ENCODE measurements at regions not wholly inside any gene's neighbourhood (a gene's known extent, or its start where the extent isn't known, plus 50 kb on each side); places are given as distances from the start of the nearest gene placed in this dataset.
"Not testable (repeated sequence)": the region's sequence is repeated elsewhere in the genome, so short reads cannot be mapped to it uniquely, and the experiment has no call there.

GRCh38 chr2:224221455-224221913 lies 180.4 kb downstream of the FAM124B start:
- Mint-ChIP-seq H3K36me3 (no peaks in the 10 kb centered on the region), H3K4me1 (ENCODE audit: low read depth) (no peaks in the 10 kb centered on the region), H3K9me3 (no peaks in the 10 kb centered on the region), H3K4me3 (no peak overlapping the region), H3K27me3 (peaks cover 20% of the 10 kb centered on the region), H3K27ac (no peak overlapping the region)
- DNase-seq: no peak
- ChIA-PET CTCF (no interaction called here), POLR2A (no interaction called here)
- intact Hi-C loops (cut with micrococcal nuclease): no loop called here

GRCh38 chr2:224220586-224221255 lies 181.2 kb downstream of the FAM124B start:
- Mint-ChIP-seq H3K4me1 (ENCODE audit: low read depth) (no peaks in the 10 kb centered on the region), H3K27ac (no peak overlapping the region), H3K4me3 (no peak overlapping the region), H3K9me3 (no peaks in the 10 kb centered on the region), H3K27me3 (peaks cover 14% of the 10 kb centered on the region), H3K36me3 (no peaks in the 10 kb centered on the region)
- POLR2A ChIA-PET: no interaction called here
- no peak for DNase-seq
- CTCF ChIA-PET: no interaction called here
- intact Hi-C loops (cut with micrococcal nuclease): no loop called here

GRCh38 chr2:224219781-224220180 lies 180.7 kb upstream of the SERPINE2 start:
- no peak for DNase-seq
- Mint-ChIP-seq H3K4me1 (ENCODE audit: low read depth) (no peaks in the 10 kb centered on the region), H3K27me3 (peaks cover 14% of the 10 kb centered on the region), H3K9me3 (no peaks in the 10 kb centered on the region), H3K27ac (no peak overlapping the region), H3K36me3 (no peaks in the 10 kb centered on the region), H3K4me3 (no peak overlapping the region)
- intact Hi-C loops (cut with micrococcal nuclease): no loop called here
- ChIA-PET POLR2A (no interaction called here), CTCF (no interaction called here)

DNA sequence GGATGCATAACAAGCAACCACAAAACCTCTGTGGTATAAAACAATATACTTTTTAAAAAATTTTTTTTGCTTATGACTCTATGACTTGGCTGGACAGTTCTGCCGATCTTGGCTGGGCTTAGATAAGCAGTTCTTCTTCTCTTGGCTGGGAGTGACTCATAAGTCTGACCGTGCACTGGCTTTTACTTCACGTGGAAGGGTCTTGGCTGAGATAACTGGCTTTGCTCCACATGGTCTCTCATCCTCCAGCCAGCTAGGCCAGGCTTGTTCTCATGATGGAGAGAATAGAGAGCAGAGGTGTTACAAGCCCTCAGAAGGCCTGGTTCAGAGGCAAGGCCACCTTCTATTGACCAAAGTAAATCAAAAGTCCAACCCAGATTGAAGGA lies 178.9 kb upstream of the SERPINE2 start:
- Mint-ChIP-seq H3K4me3 (no peak overlapping the region), H3K27ac (no peak overlapping the region), H3K9me3 (no peaks in the 10 kb centered on the region), H3K4me1 (ENCODE audit: low read depth) (no peaks in the 10 kb centered on the region), H3K36me3 (no peaks in the 10 kb centered on the region), H3K27me3 (peaks cover 16% of the 10 kb centered on the region)
- intact Hi-C loops (cut with micrococcal nuclease): no loop called here
- ChIA-PET CTCF (interaction anchor here (1.5 kb wide), 1 partner anchor 223 kb away, joined by 3 read pairs; no protein-coding TSS in a partner anchor), POLR2A (no interaction called here)
- DNase-seq: no peak

DNA sequence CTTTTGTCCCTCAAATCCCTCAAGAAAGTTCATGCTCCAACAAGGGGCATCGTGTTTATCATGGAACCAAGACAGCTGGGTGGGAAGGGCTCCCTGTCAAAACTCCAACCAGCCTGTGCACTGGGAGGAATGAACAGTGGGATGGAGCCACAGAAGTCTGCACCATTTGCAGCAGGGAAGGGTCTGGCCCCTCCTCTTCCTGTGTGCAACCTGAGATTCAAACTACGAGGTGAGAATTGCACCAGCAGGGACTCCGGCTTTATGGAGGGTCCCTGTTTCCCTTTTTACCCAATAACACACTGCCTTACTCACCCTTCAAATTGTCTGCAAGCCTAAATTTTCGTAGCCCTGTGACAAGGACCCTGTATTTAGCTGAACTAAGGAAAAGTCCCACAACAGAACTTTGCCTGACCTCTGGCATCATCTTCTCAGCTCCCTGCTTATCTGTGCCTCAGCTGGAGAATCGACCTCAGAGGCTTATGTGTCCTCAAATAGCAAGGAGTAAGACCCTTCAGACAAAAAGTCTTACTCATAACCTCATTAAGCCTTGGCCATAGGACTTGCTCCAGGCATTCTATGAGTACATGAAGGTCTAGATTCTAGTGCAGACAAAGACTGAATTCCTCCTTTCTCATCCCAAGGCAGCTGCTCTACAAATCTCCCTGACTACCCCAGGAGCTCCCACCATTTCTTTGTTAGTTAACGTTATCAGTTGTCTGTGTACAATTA lies 178.3 kb upstream of the SERPINE2 start:
- CTCF ChIA-PET: interaction anchor here (1.6 kb wide), 1 partner anchor 67 kb away, joined by 4 read pairs; no protein-coding TSS in a partner anchor
- H3K4me3 Mint-ChIP-seq: no peak overlapping the region
- intact Hi-C loops (cut with micrococcal nuclease): no loop called here
- DNase-seq: no peak
- H3K36me3 Mint-ChIP-seq: no peaks in the 10 kb centered on the region
- peaks cover 16% of the 10 kb centered on the region for H3K27me3 Mint-ChIP-seq
- H3K9me3 Mint-ChIP-seq: no peaks in the 10 kb centered on the region
- H3K27ac Mint-ChIP-seq: no peak overlapping the region
- POLR2A ChIA-PET: no interaction called here
- no peaks in the 10 kb centered on the region for H3K4me1 Mint-ChIP-seq (ENCODE audit: low read depth)

- CTCF ChIA-PET; intact Hi-C loops (cut with micrococcal nuclease); H3K27me3 Mint-ChIP-seq; DNase-seq; POLR2A ChIA-PET; H3K36me3 Mint-ChIP-seq; H3K4me1 Mint-ChIP-seq (ENCODE audit: low read depth); H3K9me3 Mint-ChIP-seq; H3K27ac Mint-ChIP-seq; H3K4me3 Mint-ChIP-seq: not testable (repeated sequence)
These were observed 176.5 kb upstream of the SERPINE2 start for GRCh38 chr2:224215611-224216010.

DNA sequence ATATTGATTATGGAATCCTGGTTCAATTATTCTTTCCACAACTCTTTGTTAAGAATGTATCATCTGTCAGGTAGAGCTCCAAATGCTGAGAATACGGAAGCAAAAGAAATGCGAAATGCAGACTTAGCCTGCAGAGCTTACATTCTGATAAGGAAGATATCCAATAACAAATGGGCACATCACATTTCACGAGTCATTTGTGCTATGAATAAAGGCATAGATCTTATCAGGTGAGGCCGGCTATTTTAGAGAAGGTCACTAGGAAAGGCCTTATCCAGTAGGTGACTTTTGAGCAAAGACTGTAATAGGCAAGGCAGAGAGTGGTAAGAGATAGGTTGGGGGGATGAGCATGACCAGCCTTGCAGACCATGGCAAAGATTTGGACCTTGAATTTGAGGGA lies 174.3 kb upstream of the SERPINE2 start:
- ChIA-PET POLR2A (no interaction called here), CTCF (interaction anchor here (0.6 to 1.8 kb wide), 2 partner anchors 72 to 220 kb away, joined by 3 to 4 read pairs; no protein-coding TSS in a partner anchor)
- no peak for DNase-seq
- no peaks in the 10 kb centered on the region for H3K36me3 Mint-ChIP-seq
- H3K27ac Mint-ChIP-seq: no peak overlapping the region
- H3K4me1 Mint-ChIP-seq (ENCODE audit: low read depth): no peaks in the 10 kb centered on the region
- peaks cover 1% of the 10 kb centered on the region for H3K27me3 Mint-ChIP-seq
- H3K9me3 Mint-ChIP-seq: no peaks in the 10 kb centered on the region
- H3K4me3 Mint-ChIP-seq: no peak overlapping the region
- intact Hi-C loops (cut with micrococcal nuclease): no loop called here

DNA sequence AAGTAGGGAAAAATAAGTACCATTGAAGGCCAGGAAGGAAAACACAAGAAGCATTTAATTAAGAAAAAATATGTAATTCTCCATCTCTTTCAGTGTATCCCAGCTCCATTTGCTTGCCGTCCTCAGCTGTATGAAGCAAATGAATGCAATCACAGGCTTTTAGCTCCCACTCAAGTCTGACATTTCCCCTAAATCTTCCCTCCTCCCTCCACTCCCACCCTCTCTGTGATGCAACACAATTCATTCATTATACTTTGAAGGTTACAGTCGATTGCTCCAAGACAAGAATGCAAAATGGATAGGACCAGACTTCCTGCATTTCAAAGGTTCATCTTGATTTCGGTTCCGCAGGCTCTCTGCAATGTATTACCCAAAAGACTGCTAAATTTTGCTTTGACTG lies 172.7 kb upstream of the SERPINE2 start:
- ChIA-PET CTCF (interaction anchor here (1.8 kb wide), 1 partner anchor 218 kb away, joined by 4 read pairs; no protein-coding TSS in a partner anchor), POLR2A (no interaction called here)
- Mint-ChIP-seq H3K36me3 (no peaks in the 10 kb centered on the region), H3K4me3 (no peak overlapping the region), H3K27me3 (peaks cover 5% of the 10 kb centered on the region), H3K27ac (no peak overlapping the region), H3K4me1 (ENCODE audit: low read depth) (no peaks in the 10 kb centered on the region), H3K9me3 (no peaks in the 10 kb centered on the region)
- DNase-seq: no peak
- intact Hi-C loops (cut with micrococcal nuclease): no loop called here

- H3K4me3 Mint-ChIP-seq: no peak overlapping the region
- no peaks in the 10 kb centered on the region for H3K4me1 Mint-ChIP-seq (ENCODE audit: low read depth)
- POLR2A ChIA-PET: no interaction called here
- H3K36me3 Mint-ChIP-seq: no peaks in the 10 kb centered on the region
- H3K27ac Mint-ChIP-seq: no peak overlapping the region
- peaks cover 10% of the 10 kb centered on the region for H3K27me3 Mint-ChIP-seq
- intact Hi-C loops (cut with micrococcal nuclease): no loop called here
- no peaks in the 10 kb centered on the region for H3K9me3 Mint-ChIP-seq
- CTCF ChIA-PET: no interaction called here
- DNase-seq: no peak
These were observed 172.0 kb upstream of the SERPINE2 start for GRCh38 chr2:224211181-224211480.

DNA sequence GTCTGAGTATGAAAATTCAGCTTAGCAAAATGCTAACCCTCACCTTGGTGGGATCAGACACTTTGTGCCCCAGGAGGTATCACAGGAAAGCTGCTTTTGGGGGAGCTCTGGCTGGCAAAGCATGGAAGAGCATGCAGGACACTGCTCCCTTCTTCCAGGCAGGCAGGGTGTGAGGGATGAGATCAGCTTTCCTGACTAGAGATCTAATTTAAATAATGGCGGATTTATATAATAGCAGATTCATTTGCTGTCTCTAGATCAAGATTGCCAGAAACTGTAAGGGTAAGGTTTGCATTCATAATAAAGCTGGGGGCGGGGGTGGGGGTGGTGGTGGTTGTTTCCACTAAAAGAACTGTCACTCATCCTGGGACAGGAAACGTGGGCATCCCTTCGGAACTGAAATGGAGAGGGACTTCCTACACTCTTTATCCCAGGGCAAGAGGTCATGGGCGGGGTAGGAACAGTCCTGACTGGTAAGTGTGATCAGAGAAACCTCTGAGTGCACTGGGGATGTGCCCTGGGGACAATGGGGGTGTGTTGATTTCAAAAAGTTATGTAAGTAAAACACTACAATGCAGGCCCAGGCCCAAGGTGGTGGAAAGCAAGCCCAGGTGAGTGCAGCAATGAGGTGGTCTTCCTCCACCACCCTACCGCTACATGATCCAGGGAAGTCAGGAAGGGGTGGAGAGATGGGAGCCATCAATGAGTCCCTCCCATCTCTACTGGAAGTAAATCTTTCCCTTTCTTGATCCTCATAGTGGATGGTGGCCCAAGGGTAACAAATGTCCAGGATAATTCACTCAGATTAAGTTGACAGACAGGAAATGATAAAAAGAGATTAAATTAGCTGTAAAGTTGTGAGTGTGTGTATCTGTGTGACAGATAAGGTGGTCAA lies 171.4 kb upstream of the SERPINE2 start:
- Mint-ChIP-seq H3K27ac (no peak overlapping the region), H3K36me3 (no peaks in the 10 kb centered on the region), H3K27me3 (peaks cover 14% of the 10 kb centered on the region), H3K9me3 (no peaks in the 10 kb centered on the region), H3K4me3 (no peak overlapping the region), H3K4me1 (ENCODE audit: low read depth) (no peaks in the 10 kb centered on the region)
- ChIA-PET POLR2A (no interaction called here), CTCF (no interaction called here)
- DNase-seq: no peak
- intact Hi-C loops (cut with micrococcal nuclease): no loop called here

DNA sequence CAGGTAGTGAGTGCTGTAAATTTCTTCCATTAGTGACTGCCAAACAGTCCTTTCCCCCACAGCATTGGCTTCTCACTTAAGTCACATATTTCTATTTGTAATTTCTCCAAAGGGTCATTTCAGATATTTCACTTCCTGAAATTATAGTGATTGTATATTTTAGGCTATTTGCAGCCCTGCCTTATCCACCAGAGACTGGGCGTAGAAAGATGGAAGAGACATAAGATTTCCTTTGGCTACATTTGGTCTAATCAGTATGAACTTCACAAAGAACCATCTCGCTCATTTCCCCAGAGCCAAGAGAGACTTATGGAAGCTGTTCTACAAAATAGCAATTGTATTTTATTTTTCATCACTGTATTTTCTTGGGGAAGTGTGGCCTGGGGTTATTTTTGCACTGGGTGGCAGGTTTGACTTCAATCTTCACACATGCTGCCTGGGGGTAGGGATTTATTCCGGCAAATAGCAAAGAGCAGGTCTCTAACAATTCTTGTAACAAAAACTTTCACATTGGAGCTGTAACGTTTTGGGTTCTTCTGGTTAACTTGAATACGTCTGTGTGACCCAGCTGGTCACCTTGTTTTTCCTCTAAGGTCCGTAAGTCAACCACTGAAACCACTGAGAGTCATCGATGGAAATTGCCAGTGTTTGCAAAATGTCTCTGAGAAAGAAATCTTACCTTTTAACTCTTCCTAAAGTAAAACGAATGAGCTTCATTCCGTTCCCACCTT lies 170.6 kb upstream of the SERPINE2 start:
- DNase-seq: no peak
- POLR2A ChIA-PET: no interaction called here
- no peaks in the 10 kb centered on the region for H3K9me3 Mint-ChIP-seq
- no peak overlapping the region for H3K4me3 Mint-ChIP-seq
- no peaks in the 10 kb centered on the region for H3K36me3 Mint-ChIP-seq
- CTCF ChIA-PET: no interaction called here
- H3K27ac Mint-ChIP-seq: no peak overlapping the region
- no peaks in the 10 kb centered on the region for H3K4me1 Mint-ChIP-seq (ENCODE audit: low read depth)
- intact Hi-C loops (cut with micrococcal nuclease): no loop called here
- H3K27me3 Mint-ChIP-seq: peaks cover 16% of the 10 kb centered on the region

DNA sequence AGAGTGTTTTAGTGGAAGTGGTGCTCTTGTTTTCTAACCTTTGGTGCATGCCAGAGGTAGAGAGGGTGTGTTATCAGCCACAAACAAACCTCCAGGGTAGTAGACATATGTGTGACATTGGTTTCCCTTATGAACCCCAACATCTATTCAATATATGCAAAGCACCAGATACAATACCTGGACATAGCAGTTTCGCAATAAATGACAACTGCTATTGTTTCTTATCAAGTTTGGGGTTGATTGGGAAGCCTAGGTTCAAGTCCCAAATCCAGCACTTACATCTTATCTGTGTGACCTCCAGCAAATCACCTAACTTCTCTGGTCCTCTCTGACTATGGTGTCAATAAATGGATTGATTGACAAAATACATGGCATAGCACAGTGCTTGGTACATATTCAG lies 169.4 kb upstream of the SERPINE2 start:
- H3K4me3 Mint-ChIP-seq: no peak overlapping the region
- ChIA-PET POLR2A (no interaction called here), CTCF (no interaction called here)
- H3K27ac Mint-ChIP-seq: no peak overlapping the region
- H3K27me3 Mint-ChIP-seq: peaks cover 15% of the 10 kb centered on the region
- intact Hi-C loops (cut with micrococcal nuclease): no loop called here
- no peak for DNase-seq
- H3K4me1 Mint-ChIP-seq (ENCODE audit: low read depth): no peaks in the 10 kb centered on the region
- H3K36me3 Mint-ChIP-seq: no peaks in the 10 kb centered on the region
- H3K9me3 Mint-ChIP-seq: no peaks in the 10 kb centered on the region

All from activated CD4-positive, alpha-beta memory T cell treated with anti-CD3 and anti-CD28 coated beads for 36 hours (primary cell).